PC-3 (cell line): ENCODE measurements at regions not wholly inside any gene's neighbourhood (a gene's known extent, or its start where the extent isn't known, plus 50 kb on each side); places are given as distances from the start of the nearest gene placed in this dataset.

Experiments
- ATAC-seq: fragments of 200-7000 bp; cut with Tn5 transposase; 2 replicates; pipeline ENCODE4 v1.9.1; 2020; ENCODE audit warnings: mild to moderate bottlenecking, moderate library complexity
- BruUV-seq: library from RNA; stranded (reverse); fragments of 400-500 nt; replicated peaks from 2 replicates; lab custom pipeline; 2021; lab: Mats Ljungman, UMichigan
- CTCF ChIA-PET: fragments of 300-600 bp; sonication (Branson Sonifier 250); formaldehyde crosslinking; loops from one replicate; lab custom pipeline; 2022; ENCODE audit warnings: antibody characterized with exemption; lab: Charles Lee
- POLR2A ChIA-PET: fragments of 300-600 bp; sonication (Branson Sonifier 250); formaldehyde crosslinking; loops from one replicate; lab custom pipeline; 2022; ENCODE audit warnings: antibody characterized with exemption; ENCODE audit not compliant: unreplicated experiment; lab: Charles Lee
- DNase-seq: peaks from one replicate; pipeline ENCODE4 v3.0.0-alpha.2; 2015
- H2AFZ ChIP-seq: fragments of 300-600 bp; sonication (generic); 2 replicates; pipeline ENCODE4 v1.6.0; 2016; ENCODE audit warnings: antibody characterized with exemption, low read length
- H3F3A ChIP-seq: fragments of 300-600 bp; sonication (generic); one replicate; pipeline ENCODE4 v1.6.0; 2017; ENCODE audit warnings: antibody characterized with exemption, low read length, control low read depth, mild to moderate bottlenecking; ENCODE audit not compliant: unreplicated experiment
- H3K27ac ChIP-seq: fragments of 300-600 bp; sonication (generic); 2 replicates; pipeline ENCODE4 v1.5.1; 2016; ENCODE audit warnings: mild to moderate bottlenecking, low read length
- H3K27me3 ChIP-seq: fragments of 300-600 bp; sonication (generic); 2 replicates; pipeline ENCODE4 v1.6.1; 2016; ENCODE audit warnings: low read length, mixed read lengths
- H3K36me3 ChIP-seq: fragments of 300-600 bp; sonication (generic); 2 replicates; pipeline ENCODE4 v1.6.1; 2016; ENCODE audit warnings: low read depth, mixed run types, low read length, mixed read lengths
- H3K4me1 ChIP-seq: fragments of 300-600 bp; sonication (generic); 2 replicates; pipeline ENCODE4 v1.5.1; 2016; ENCODE audit warnings: low read length; ENCODE audit not compliant: insufficient read depth
- H3K4me2 ChIP-seq: fragments of 300-600 bp; sonication (generic); 2 replicates; pipeline ENCODE4 v1.6.0; 2016; ENCODE audit warnings: low read length
- H3K4me3 ChIP-seq: fragments of 300-600 bp; sonication (generic); 2 replicates; pipeline ENCODE4 v1.5.1; 2016; ENCODE audit warnings: mild to moderate bottlenecking, low read length, mixed read lengths
- H3K79me2 ChIP-seq: fragments of 300-600 bp; sonication (generic); 2 replicates; pipeline ENCODE4 v1.6.1; 2017; ENCODE audit warnings: low read length, mixed read lengths
- H3K9ac ChIP-seq: fragments of 300-600 bp; sonication (generic); 2 replicates; pipeline ENCODE4 v1.6.0; 2016; ENCODE audit warnings: mild to moderate bottlenecking, low read length
- H3K9me2 ChIP-seq: fragments of 300-600 bp; sonication (generic); replicated peaks from 2 replicates; pipeline ENCODE4 v1.6.1; 2016; ENCODE audit warnings: mixed run types, low read length, mixed read lengths
- H3K9me3 ChIP-seq: fragments of 300-600 bp; sonication (generic); 2 replicates; pipeline ENCODE4 v1.6.1; 2016; ENCODE audit warnings: low read length, mixed read lengths
- H4K20me1 ChIP-seq: fragments of 300-600 bp; sonication (generic); 2 replicates; pipeline ENCODE4 v1.6.1; 2016; ENCODE audit warnings: low read length, mixed read lengths
- EZH2 ChIP-seq: fragments of 300-600 bp; sonication (generic); IDR thresholded peaks from one replicate; pipeline ENCODE4 v1.6.1; 2017; ENCODE audit warnings: antibody characterized with exemption, mild to moderate bottlenecking, low read length; ENCODE audit not compliant: unreplicated experiment
- EZH2phosphoT487 ChIP-seq: fragments of 300-600 bp; sonication (generic); IDR thresholded peaks from 2 replicates; pipeline ENCODE4 v1.6.1; 2018; ENCODE audit warnings: mild to moderate bottlenecking, antibody characterized with exemption, low read length, borderline replicate concordance
- intact Hi-C: fragments of 100-400 bp; cut with micrococcal nuclease; formaldehyde crosslinking; loops from 2 replicates; pipeline ENCODE4 v1.9.0; 2023
- TF ChIP-seq, protein P1 (sequence below): fragments of 300-600 bp; sonication (generic); conservative IDR thresholded peaks from 2 replicates; pipeline ENCODE4 v1.5.1; 2017; ENCODE audit warnings: antibody characterized with exemption, low read depth, mild to moderate bottlenecking, low read length

DNA sequence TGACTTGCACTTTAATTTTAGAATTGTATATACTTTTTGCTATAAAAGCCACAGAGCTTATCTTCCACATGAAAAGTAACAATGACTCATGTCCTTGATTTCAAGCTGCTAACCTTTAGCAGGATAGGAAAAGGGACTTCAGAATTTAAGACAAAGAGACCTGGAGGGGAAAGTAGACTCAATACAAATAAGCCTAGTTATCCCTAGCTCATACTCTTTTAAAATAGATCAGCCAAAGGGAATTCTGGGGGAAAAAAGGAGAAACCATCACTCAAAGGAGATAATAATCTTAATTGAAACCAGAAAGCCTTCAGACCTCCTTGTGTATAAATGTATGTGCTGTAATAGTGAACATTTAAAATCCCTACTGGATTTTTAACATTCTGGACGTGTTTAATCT is 930.3 kb downstream of the NTRK3 start:
- ATAC-seq: no peak
- TF ChIP-seq, protein P1, sequence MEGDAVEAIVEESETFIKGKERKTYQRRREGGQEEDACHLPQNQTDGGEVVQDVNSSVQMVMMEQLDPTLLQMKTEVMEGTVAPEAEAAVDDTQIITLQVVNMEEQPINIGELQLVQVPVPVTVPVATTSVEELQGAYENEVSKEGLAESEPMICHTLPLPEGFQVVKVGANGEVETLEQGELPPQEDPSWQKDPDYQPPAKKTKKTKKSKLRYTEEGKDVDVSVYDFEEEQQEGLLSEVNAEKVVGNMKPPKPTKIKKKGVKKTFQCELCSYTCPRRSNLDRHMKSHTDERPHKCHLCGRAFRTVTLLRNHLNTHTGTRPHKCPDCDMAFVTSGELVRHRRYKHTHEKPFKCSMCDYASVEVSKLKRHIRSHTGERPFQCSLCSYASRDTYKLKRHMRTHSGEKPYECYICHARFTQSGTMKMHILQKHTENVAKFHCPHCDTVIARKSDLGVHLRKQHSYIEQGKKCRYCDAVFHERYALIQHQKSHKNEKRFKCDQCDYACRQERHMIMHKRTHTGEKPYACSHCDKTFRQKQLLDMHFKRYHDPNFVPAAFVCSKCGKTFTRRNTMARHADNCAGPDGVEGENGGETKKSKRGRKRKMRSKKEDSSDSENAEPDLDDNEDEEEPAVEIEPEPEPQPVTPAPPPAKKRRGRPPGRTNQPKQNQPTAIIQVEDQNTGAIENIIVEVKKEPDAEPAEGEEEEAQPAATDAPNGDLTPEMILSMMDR: no peak
- TF ChIP-seq EZH2phosphoT487: no peak
- TF ChIP-seq EZH2: no peak
- intact Hi-C loops: no loop called here
- no TSS peak for BruUV-seq
- H4K20me1 ChIP-seq: no peaks in the 10 kb centered on the region
- H3K9me3 ChIP-seq: no peaks in the 10 kb centered on the region
- no peak overlapping the region for H3K4me3 ChIP-seq
- H3K4me1 ChIP-seq: no peaks in the 10 kb centered on the region
- CTCF ChIA-PET: no interaction called here
- POLR2A ChIA-PET: no interaction called here
- no peaks in the 10 kb centered on the region for H3F3A ChIP-seq
- no peak overlapping the region for H3K4me2 ChIP-seq
- H3K79me2 ChIP-seq: no peaks in the 10 kb centered on the region
- H2AFZ ChIP-seq: no peak overlapping the region
- H3K9me2 ChIP-seq: no peaks in the 10 kb centered on the region
- H3K27ac ChIP-seq: no peak overlapping the region
- H3K27me3 ChIP-seq: no peaks in the 10 kb centered on the region
- DNase-seq: no peak
- no peak overlapping the region for H3K9ac ChIP-seq
- no peaks in the 10 kb centered on the region for H3K36me3 ChIP-seq

DNA sequence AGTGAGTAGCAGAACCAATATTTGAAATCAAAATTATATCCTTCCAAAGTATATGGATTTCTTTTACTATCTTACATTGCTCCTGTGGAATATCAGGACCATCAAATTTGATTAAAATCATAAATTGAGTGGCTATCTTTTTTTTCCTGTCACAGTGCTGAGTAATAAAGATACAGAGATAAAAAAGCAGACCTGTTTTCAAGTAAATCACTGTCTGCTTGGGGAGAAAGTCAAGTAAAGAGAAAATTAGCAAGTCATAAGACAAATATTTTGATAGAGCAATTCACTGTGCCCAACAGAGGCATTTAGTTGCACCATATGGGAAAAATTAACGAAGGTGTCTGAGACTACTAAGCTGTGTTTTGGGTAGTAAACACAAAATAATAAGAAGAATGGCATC is 933.7 kb downstream of the NTRK3 start:
- BruUV-seq: no TSS peak
- H3K4me3 ChIP-seq: no peak overlapping the region
- no peaks in the 10 kb centered on the region for H4K20me1 ChIP-seq
- no peaks in the 10 kb centered on the region for H3K4me1 ChIP-seq
- H3K27me3 ChIP-seq: no peaks in the 10 kb centered on the region
- no peak overlapping the region for H3K4me2 ChIP-seq
- no peaks in the 10 kb centered on the region for H3K79me2 ChIP-seq
- H2AFZ ChIP-seq: no peak overlapping the region
- CTCF ChIA-PET: no interaction called here
- ATAC-seq (no peak), DNase-seq (no peak)
- TF ChIP-seq, protein P1: no peak
- TF ChIP-seq EZH2phosphoT487: no peak
- TF ChIP-seq EZH2: no peak
- H3K27ac ChIP-seq: no peak overlapping the region
- no peaks in the 10 kb centered on the region for H3K9me2 ChIP-seq
- POLR2A ChIA-PET: no interaction called here
- H3K9me3 ChIP-seq: no peaks in the 10 kb centered on the region
- no peaks in the 10 kb centered on the region for H3F3A ChIP-seq
- no peak overlapping the region for H3K9ac ChIP-seq
- intact Hi-C loops: no loop called here
- H3K36me3 ChIP-seq: no peaks in the 10 kb centered on the region

DNA sequence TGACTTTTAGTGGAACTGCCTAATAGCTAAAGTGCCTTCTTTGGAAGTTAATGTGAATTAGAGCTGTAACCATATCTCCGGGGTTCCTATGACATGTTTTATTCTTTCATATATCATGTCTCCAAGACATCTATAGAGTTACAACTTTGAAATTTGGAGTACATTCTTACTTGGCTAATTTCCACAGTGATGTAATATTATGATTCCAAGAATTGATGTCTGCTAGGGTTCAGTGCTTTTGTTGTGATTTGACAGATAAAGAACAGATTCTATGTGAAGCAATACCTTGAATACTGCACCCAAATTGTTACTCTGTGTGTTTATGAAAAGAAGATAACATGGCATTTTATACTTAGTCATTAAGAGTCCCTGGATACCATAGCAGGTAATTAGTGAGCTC is 934.3 kb downstream of the NTRK3 start:
- Histone ChIP-seq H2AFZ (no peak overlapping the region), H3F3A (no peaks in the 10 kb centered on the region), H3K27ac (no peak overlapping the region), H3K27me3 (no peaks in the 10 kb centered on the region), H3K4me1 (no peaks in the 10 kb centered on the region), H3K9me2 (no peaks in the 10 kb centered on the region), H3K4me2 (no peak overlapping the region), H3K9ac (no peak overlapping the region), H3K36me3 (no peaks in the 10 kb centered on the region), H4K20me1 (no peaks in the 10 kb centered on the region), H3K4me3 (no peak overlapping the region), H3K9me3 (no peaks in the 10 kb centered on the region), H3K79me2 (no peaks in the 10 kb centered on the region)
- ChIA-PET CTCF (no interaction called here), POLR2A (no interaction called here)
- intact Hi-C loops: no loop called here
- no TSS peak for BruUV-seq
- TF ChIP-seq, protein P1: no peak
- TF ChIP-seq EZH2phosphoT487: no peak
- no peak for TF ChIP-seq EZH2
- no peak for ATAC-seq
- DNase-seq: no peak
